NT2/D1 (cell line): ENCODE measurements at regions not wholly inside any gene's neighbourhood (a gene's known extent, or its start where the extent isn't known, plus 50 kb on each side); places are given as distances from the start of the nearest gene placed in this dataset.
"Not testable (repeated sequence)": the region's sequence is repeated elsewhere in the genome, so short reads cannot be mapped to it uniquely, and the experiment has no call there.

Experiments
- DNase-seq: peaks from one replicate; pipeline ENCODE4 v3.0.0-alpha.2; 2011; ENCODE audit warnings: low read depth, low spot score
- H3K27me3 ChIP-seq: 2 replicates; pipeline ENCODE4 v1.6.0; 2011; ENCODE audit warnings: mild to moderate bottlenecking; ENCODE audit not compliant: insufficient read length, insufficient read depth
- H3K36me3 ChIP-seq: 2 replicates; pipeline ENCODE4 v1.6.1; 2011; ENCODE audit warnings: mild to moderate bottlenecking, low read length, mixed read lengths; ENCODE audit not compliant: insufficient read depth, insufficient read length
- H3K4me1 ChIP-seq: 2 replicates; pipeline ENCODE4 v1.5.1; 2011; ENCODE audit not compliant: insufficient read depth, insufficient read length
- H3K4me3 ChIP-seq: 2 replicates; pipeline ENCODE4 v1.5.1; 2011; ENCODE audit warnings: low read depth; ENCODE audit not compliant: insufficient read length
- H3K9ac ChIP-seq: 2 replicates; pipeline ENCODE4 v1.6.0; 2011; ENCODE audit warnings: low read depth; ENCODE audit not compliant: insufficient read length
- H3K9me3 ChIP-seq: 2 replicates; pipeline ENCODE4 v1.5.1; 2011; ENCODE audit warnings: mild to moderate bottlenecking, low read length; ENCODE audit not compliant: insufficient read depth

DNA sequence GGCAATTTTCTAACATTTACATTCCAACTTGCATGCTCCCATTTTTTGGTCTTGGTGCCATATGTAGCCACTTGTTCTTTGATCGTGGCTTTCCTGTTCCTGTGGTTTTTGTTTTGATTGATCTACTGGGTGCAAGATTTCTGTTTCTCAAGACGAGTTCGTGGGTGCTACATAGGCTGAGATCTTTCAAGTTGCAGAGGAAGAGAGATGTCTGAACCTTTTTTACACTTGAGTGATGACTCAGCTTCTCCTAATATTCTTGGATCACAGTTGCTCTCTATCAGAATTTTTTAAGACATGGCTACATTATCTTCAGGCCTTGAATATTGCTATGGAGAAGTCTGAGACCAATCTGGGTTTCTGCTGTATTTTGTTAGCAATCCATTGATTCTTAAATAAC is 85.1 kb downstream of the SRGAP2 start:
- not testable (repeated sequence) for DNase-seq, H3K36me3 ChIP-seq, H3K9me3 ChIP-seq, H3K4me1 ChIP-seq, H3K27me3 ChIP-seq, H3K9ac ChIP-seq, H3K4me3 ChIP-seq

DNA sequence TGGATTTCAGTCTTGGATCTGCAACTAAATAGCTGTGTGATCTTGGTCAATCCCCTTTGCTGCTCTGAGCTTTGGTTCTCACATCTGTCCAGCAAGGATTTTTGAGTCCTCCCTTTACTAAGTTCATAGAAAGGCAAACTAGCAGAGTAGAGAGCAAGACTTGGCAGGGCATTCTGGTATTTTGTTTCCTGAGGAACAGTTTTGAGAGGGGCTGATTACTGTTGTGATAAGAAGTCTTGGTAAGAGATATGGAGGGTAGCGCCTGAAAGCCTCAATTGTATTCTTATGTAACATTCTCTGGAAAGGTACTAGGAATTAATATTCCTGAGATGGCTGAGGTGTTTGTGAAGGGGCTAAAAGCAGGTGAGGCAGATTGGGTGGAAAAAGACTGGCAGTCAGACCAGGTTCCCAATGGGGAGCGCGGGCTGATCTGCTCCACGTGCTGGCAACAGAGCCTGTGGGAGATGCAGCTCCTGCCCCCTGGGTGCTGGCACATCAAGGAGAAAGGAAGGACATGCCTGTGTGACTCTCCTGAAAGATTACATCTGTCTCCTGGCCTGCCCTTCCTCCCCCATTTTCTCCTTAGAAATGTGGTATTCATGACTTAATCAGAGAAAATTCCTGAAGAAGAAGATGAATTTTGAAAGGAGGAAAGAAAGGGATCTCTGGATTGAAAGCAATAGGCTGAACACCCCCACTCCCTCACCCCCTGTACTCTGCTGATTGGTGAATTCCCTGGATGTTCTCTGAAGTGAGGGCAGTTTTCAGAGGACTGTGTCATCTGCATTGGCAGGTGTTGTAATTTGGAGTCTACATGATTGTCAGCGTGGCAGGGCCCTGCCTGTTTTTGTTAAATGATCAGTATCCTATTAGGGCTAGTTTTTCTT is 94.0 kb downstream of the SRGAP2 start:
- H3K36me3 ChIP-seq, H3K4me1 ChIP-seq, H3K9ac ChIP-seq, DNase-seq, H3K27me3 ChIP-seq, H3K4me3 ChIP-seq, H3K9me3 ChIP-seq: not testable (repeated sequence)

DNA sequence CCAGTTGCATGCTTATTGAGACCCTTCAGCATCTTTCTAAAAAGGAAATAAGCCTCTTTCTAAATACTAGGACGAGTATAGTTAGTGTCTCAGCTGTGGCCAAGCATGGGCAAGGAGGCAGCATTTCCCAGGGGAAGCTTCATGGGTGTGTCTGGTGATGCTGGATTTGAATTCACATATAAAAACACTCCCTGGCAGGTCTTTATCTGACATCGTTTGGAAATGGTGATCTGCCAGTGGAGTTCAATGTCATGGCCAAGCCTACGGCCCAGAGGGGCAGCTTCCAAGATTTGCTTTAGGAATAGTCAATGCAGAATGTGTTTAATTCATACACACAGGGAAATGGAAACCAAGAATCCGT is 94.7 kb downstream of the SRGAP2 start:
- not testable (repeated sequence) for H3K27me3 ChIP-seq, H3K9me3 ChIP-seq, DNase-seq, H3K4me1 ChIP-seq, H3K36me3 ChIP-seq, H3K9ac ChIP-seq, H3K4me3 ChIP-seq

DNA sequence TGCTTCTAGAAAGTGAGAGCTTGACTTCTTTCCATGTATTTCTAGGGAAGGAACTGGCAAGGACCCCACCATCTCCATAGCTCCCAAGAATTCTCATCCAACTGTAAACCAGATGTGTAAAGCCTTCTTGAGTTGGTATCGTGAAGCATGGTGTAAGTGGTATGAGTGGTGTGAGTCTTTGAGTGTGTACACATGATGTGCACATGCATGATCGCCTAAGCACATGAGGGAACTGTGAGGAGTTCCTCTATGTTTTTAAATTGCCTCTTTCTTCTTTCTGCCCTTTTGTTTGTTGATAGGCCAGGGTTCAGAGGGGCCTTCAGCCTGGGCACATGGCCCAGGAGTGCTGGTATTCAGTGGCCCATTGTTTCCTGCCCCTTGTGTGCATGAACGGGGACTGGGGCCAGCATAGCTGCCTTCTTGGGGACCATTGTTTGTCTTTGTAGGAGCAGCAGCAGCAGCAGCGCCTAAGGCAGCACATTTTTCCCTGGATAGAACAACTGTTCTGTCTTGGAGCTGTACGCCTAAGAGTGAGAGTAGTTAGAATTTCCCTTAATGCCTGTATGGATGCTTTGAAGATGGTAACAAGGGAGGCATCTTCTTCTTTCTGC is 95.9 kb downstream of the SRGAP2 start:
- not testable (repeated sequence) for H3K27me3 ChIP-seq, H3K9me3 ChIP-seq, H3K4me3 ChIP-seq, H3K36me3 ChIP-seq, H3K9ac ChIP-seq, H3K4me1 ChIP-seq, DNase-seq

DNA sequence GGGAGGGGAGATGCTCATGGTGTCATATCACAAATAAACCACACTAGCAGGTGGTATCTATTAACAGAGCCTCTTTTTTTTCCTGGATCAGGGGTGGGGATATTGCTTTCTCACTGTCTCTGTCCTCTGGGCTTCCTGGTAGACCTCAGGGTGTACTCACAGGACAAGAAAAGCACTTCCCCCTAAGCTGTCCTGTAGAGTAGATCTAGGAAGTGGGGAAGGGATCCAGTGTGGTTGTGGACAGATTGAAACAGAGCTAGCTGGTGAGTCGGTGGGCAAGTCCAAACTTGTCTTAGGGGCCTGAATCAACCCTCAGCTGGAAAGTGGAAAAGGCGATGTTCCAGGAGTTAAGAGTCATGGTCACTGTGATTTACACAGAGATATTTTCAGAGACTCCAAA is 96.6 kb downstream of the SRGAP2 start:
- H3K27me3 ChIP-seq, H3K36me3 ChIP-seq, H3K9ac ChIP-seq, DNase-seq, H3K4me1 ChIP-seq, H3K9me3 ChIP-seq, H3K4me3 ChIP-seq: not testable (repeated sequence)

DNA sequence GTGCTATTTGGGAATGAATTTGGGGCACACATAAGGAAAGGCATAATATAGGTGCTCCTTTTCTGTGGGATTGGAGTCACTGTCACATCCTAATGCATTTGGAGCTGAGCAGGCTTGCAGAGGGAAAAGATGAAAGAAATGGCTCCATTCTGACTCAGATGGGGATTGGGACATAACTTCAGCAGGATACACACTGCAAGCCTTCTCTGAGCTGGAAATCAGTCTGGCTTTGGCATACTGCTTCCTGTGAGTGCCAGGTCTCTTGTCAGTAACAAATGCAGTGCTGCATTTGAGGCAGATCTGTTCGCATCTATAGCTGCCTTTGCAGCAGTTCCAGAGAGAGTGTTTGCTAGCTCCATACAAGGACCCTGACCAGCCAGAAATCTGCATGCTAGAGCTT is 98.7 kb downstream of the SRGAP2 start:
- not testable (repeated sequence) for H3K9me3 ChIP-seq, H3K36me3 ChIP-seq, H3K4me1 ChIP-seq, H3K4me3 ChIP-seq, H3K9ac ChIP-seq, DNase-seq, H3K27me3 ChIP-seq

DNA sequence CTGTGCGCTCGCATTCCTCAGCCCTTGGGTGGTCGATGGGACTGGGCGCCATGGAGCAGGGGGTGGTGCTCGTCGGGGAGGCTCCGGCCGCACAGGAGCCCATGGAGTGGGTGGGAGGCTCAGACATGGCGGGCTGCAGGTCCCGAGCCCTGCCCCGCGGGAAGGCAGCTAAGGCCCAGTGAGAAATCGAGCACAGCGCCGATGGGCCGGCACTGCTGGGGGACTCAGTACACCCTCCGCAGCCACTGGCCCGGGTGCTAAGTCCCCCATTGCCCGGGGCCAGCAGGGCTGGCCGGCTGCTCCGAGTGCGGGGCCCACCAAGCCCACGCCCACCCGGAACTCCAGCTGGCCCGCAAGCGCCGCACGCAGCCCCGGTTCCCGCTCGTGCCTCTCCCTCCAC is 104.1 kb downstream of the SRGAP2 start:
- H3K4me3 ChIP-seq, DNase-seq, H3K27me3 ChIP-seq, H3K4me1 ChIP-seq, H3K9ac ChIP-seq, H3K9me3 ChIP-seq, H3K36me3 ChIP-seq: not testable (repeated sequence)

DNA sequence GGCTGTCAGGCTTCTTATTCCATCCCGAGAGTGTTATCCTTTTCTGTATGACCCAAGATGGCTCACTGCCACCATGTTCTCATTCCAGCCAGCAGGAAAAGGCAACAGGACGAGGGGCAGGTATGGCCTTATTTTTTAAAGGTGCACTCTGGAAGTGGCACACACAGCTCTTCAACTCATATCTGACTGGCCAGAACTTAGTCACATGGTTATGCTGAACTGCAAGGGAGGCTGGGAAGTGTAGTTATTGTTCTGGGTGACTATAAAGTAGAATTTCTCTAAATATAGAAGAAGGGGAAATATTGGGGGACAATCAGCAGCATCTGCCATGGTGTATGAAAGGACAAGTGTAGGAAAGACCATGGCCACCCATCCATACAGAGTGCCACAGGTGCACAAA is 107.6 kb downstream of the SRGAP2 start:
- not testable (repeated sequence) for H3K4me3 ChIP-seq, H3K9me3 ChIP-seq, H3K36me3 ChIP-seq, H3K9ac ChIP-seq, DNase-seq, H3K4me1 ChIP-seq, H3K27me3 ChIP-seq

DNA sequence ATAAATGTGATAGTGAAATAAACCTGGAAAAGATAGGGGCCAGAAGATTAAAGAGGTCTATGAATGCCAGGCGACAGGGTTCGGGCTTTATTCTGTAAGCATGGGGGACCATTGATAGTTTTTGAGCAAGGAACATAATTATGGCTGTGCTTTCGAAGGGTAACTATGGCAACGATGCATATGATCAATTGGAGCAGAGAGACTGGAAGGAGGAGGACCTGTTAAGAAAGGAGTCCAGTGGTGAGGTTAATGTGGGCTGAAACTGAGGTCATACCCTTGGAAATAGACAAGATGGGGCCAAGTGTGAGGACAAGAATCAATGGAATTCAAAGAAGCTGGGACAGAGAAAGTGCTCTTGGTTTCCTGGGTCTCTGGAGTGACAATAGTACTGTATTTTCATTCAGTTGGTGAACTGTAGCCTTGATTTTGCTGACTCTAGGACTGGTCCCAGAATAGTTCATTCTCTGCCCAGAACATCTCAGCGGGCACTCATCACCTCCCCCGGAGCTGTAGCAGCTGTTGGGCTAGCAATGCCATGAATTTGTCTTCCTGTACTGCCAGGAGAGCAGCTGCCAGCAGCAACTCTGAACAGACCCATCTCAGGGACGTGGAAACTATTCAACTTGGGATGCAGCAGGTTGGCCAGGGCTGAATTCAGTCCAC is 108.4 kb downstream of the SRGAP2 start:
- not testable (repeated sequence) for H3K4me3 ChIP-seq, H3K27me3 ChIP-seq, H3K4me1 ChIP-seq, H3K9ac ChIP-seq, DNase-seq, H3K36me3 ChIP-seq, H3K9me3 ChIP-seq

DNA sequence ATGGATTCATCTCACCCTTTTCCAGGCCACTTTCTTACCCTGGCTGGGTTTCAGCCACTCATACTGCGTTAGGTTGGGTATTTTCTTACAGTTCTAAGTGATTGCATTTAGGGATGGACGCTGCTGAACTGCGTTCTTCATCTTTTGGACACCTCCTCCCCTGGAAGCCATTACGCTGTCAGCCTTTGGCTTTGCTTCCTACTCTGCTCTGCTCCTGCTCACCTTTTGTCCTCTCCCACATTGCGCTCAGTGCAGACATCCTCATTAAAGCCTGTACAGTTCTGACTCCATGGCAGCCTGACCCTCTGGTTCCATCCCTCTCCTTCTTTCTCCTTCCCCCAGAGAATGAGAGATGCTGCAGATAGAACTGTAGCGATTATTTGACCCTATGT is 108.9 kb downstream of the SRGAP2 start:
- H3K27me3 ChIP-seq, H3K36me3 ChIP-seq, H3K9me3 ChIP-seq: not testable (repeated sequence)

DNA sequence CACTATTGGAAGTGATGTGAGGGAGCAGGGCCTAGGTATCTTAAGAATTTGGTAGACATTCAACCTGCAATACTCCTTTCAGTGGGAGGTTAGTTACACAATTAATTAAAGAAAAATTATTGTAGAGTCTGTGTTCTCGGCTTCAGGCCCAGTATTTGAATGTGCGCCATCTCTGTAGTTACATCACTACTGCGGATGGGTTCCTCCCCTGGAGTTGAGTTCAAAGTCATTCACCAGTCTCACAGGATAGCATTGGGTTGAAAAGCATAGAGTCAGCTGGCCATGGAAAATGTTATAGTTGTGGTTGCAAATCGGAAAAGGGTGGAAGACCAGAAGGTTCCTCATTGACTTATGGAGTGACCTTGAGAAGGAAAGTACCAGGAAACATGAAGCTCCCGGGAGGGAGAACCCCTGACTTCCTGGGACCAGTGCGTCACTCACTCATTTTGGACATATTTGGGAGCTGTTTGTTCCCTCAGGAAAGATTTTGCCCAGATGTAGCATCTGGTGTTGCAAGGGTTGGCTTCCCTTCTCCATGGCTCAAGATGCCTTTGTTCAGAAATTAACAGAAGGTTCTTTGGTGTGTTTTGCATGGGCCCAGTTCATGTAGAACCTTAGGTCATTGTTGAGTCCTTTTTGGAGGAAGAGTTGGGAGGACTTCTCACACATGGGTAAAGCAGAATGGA is 111.8 kb downstream of the SRGAP2 start:
- not testable (repeated sequence) for H3K36me3 ChIP-seq, H3K9ac ChIP-seq, H3K9me3 ChIP-seq, H3K4me3 ChIP-seq, DNase-seq, H3K4me1 ChIP-seq, H3K27me3 ChIP-seq

More for the DNA sequence above, 108.9 kb downstream of the SRGAP2 start:
- not testable (repeated sequence) for H3K4me1 ChIP-seq, H3K9ac ChIP-seq, H3K4me3 ChIP-seq, DNase-seq
